Dedifferentiated amniotic fluid mesenchymal stem cell (primary cell): ENCODE measurements at regions not wholly inside any gene's neighbourhood (a gene's known extent, or its start where the extent isn't known, plus 50 kb on each side); places are given as distances from the start of the nearest gene placed in this dataset.
"Not testable (repeated sequence)": the region's sequence is repeated elsewhere in the genome, so short reads cannot be mapped to it uniquely, and the experiment has no call there.

Experiments used
- DNase-seq: peaks from one replicate; pipeline ENCODE4 v3.0.0-alpha.2; 2016; ENCODE audit errors: extremely low spot score

GRCh38 chr1:192862271-192862670, 53.4 kb downstream of the RGS2 start:
- no peak for DNase-seq

- no peak for DNase-seq
Measured at GRCh38 chr1:192866241-192866868, 57.5 kb downstream of the RGS2 start.

DNA sequence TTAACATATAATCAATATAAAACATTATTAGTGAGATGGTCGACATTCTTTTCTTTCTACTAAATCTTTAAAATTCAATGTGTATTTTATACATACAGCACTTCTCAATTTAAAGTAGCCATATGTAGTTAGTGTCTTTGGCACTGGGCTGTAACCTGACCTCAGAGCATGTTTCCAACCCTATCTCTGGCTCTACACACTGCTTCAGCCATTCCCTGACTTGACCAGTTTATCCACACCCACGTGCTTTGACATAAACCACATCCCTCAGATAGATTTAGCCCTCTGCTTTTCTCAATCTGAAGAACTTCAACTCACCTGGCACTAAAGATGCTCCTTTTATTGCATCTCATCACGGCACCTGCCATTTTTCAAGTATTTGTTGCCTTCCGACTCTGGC, 58.3 kb downstream of the RGS2 start:
- DNase-seq: no peak

DNA sequence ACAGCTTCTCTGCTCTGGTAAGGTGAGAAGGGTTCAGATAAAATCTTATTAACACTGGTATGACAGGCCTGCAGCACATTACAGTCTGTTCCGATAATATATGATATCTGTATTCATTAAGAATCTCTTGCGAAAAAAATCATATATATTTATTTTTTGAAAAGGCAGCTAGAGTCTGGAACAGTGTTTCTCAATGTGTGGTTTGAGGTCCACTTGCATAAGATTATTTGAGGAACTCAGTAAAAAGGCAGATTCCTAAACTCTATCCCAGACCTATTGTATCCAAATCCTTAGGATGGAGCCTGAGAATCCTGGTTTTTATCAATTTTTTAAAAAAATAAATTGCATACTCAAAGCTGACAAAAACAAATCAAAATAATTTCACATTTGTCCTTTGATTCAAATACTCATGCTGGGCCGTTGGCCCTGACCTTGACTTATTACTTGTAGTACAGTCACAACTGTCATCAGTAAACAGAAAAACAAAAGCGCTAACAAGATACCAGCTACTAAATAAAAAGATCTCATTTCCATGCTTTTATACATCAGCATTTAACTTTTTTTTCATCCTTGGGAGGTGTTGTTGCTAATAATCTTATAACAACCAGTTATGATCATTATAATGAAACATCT, 60.6 kb downstream of the RGS2 start:
- no peak for DNase-seq

- DNase-seq: no peak
Measured at GRCh38 chr1:192872010-192872409, 63.2 kb downstream of the RGS2 start.

- no peak for DNase-seq
Measured at GRCh38 chr1:192873836-192874235, 65.0 kb downstream of the RGS2 start.

DNA sequence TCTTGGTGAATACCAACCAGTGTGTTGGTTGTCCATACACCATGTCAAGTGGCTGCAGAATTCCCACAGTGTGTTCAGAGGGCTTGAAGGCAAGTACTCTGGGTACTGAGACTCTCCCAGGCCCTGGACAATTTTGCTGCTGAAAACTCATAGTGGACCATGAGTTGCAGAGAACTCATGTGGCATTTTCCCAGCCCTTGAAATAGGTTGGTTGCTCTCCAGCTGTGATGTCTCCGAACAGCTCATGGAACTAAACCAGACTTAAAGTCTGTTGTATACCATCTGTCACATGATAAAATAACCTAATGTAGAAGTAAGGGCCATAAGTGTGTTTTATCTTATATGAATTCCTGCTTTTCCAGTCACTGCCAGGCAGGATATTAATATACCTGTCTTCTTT, 67.8 kb downstream of the RGS2 start:
- DNase-seq: no peak

DNA sequence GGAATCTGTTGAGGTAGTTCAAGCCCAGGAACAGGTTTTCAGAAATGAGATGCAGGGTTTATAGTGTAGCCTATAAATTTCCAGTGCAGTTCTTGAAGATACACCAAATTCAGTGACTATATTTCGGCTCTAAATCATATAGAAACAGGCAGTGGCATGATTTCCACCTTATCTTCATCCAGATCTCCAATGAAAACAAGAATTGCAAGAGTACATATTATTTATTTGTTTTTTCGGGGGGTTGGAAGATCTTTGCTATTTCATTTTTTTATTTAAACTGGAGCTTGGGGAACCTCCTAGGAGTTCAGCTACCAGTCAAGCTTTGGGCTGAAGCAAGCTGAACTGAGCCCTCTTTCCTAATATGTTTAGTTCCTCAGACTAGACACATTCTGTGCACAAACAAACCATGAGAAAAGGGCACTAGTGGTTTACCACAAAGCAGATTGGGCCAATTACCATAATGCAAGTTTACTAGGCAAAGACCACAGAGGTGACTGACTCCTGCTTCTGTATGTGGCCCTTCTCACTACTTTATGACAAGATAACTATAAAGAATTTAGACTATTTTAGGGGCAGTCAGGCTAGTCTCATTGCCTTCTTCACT, 68.5 kb downstream of the RGS2 start:
- DNase-seq: no peak

DNA sequence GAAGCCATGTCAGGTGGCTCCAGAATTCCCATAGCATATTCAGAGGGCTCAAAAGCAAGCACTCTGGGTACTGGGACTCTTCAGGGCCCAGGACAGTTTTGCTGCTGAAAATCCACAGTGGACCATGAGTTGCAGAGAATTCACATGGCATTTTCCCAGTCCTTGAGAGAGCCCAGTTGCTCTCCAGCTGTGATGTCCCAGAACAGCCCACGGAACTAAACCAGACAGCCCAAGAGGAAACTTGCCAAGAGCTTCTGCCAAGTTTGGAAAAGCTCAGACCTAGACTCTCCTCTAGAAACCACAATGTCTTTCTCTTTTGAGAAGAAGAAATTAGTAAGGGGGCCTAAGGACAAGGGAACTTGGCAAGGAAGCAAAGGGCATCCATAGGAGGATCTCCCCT, 69.4 kb downstream of the RGS2 start:
- DNase-seq: peak; percentile 20

- DNase-seq: no peak
Measured at GRCh38 chr1:192879406-192879805, 70.6 kb downstream of the RGS2 start.

DNA sequence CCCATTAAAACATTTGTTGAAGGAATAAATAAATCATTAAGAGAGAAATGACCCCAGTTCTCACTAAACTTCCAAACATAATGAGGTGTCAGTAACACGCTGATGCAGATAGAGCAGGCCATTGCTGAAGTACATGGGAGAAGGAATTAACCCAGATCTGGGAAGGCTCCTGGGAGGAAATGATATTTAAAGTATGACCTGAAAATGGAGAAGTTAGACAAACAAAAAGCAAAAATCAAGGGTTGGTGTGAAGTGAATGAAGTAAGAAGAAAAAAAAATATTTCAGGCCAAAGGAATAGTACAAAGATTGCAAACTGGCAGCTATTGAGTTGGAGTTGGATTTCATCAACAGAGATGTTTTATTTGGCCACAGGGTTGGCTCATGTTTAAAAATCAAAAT, 71.4 kb downstream of the RGS2 start:
- DNase-seq: no peak

DNA sequence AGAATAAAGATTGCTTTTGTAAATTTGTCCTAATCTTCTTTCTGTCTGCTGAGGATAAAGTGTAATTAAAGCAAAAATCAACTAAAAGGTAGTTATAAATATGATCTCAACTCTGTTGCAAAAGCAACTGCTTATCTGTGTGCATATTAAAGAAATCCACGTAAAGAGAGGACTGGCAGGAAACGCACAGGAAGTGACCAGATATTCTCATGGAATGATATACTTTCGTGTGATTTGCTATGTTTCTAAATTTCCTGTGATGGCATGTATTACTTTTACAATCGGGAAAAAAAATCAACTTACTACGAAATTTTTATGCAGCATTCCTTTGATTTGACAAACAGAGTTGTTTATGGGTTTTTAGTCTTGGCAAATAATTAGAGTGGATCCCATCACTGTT, 75.4 kb downstream of the RGS2 start:
- no peak for DNase-seq

DNA sequence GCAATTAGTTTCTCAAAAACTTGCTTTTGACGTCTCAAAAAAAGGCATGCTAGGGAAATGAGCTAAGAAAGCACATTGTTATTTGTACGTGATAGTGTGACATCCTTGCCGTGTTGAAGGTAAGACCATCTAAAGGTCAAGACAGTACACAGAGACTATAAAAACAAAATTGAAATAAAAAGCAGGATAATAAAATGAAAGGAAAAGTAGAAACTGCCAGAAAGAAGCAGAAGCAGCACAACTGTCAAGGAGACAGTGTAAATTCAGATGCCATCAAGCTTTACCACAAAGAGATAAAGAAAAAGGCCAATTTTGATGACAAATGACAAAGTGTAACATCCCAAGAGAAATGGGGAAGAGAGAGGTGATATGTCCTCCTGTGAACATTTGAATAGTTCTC, 76.5 kb downstream of the RGS2 start:
- not testable (repeated sequence) for DNase-seq

GRCh38 chr1:192887426-192887825, 78.6 kb downstream of the RGS2 start:
- DNase-seq: no peak

DNA sequence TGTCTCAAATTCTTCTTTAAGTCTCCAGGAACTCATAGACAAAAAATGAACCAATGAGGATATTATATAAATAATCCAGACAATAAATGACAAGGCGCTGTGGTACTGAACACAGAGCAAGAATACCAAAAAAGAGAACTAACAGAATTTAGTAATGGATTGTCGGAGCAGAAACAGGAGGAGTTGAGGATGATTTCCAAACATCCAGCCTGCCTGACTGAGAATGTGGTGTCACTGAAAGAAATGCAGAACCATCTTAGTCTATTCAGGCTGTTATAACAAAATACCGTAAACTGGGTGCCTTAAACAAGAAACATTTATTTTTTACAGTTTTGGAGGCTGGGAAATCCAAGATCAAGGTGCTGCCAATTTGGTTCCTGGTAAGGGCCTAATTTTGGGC, 79.7 kb downstream of the RGS2 start:
- no peak for DNase-seq

GRCh38 chr1:192889082-192889481, 80.2 kb downstream of the RGS2 start:
- DNase-seq: no peak

GRCh38 chr1:192890134-192890533, 81.3 kb downstream of the RGS2 start:
- DNase-seq: no peak

- DNase-seq: no peak
Measured at GRCh38 chr1:192892934-192893333, 84.1 kb downstream of the RGS2 start.

- DNase-seq: not testable (repeated sequence)
Measured at GRCh38 chr1:192895487-192895886, 86.6 kb downstream of the RGS2 start.

DNA sequence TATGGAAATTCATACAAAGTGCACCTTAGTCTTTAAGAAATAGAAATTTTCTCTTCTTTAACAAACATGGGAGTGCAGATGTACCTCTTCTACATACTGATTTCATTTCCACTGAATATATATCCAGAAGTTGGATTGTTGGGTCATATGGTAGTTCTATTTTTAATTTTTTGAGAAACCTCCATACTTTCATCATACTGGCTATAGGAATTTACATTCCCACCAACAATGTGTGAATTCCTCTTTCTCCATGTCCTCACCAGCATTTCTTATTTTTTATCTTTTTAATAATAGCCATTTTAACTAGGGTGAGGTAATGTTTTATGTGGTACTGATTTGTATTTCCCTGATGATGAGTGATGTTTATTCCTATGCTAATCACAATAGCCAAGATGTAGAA, 87.5 kb downstream of the RGS2 start:
- no peak for DNase-seq

- DNase-seq: no peak
Measured at GRCh38 chr1:192901500-192901899, 92.7 kb downstream of the RGS2 start.

GRCh38 chr1:192903142-192903541, 94.3 kb downstream of the RGS2 start:
- no peak for DNase-seq

GRCh38 chr1:192904438-192904895, 95.6 kb downstream of the RGS2 start:
- peak; percentile 68 for DNase-seq
